NCI-H2107 (cell line): ENCODE measurements at regions not wholly inside any gene's neighbourhood (a gene's known extent, or its start where the extent isn't known, plus 50 kb on each side); places are given as distances from the start of the nearest gene placed in this dataset.
"Not testable (repeated sequence)": the region's sequence is repeated elsewhere in the genome, so short reads cannot be mapped to it uniquely, and the experiment has no call there.

ENCODE experiments used
- DNase-seq: peaks from one replicate; lab custom pipeline; 2025; lab: John Stamatoyannopoulos, UW

- no peak for DNase-seq
Observed at GRCh38 chr13:76349700-76350099, 536.5 kb downstream of the KCTD12 start.

DNA sequence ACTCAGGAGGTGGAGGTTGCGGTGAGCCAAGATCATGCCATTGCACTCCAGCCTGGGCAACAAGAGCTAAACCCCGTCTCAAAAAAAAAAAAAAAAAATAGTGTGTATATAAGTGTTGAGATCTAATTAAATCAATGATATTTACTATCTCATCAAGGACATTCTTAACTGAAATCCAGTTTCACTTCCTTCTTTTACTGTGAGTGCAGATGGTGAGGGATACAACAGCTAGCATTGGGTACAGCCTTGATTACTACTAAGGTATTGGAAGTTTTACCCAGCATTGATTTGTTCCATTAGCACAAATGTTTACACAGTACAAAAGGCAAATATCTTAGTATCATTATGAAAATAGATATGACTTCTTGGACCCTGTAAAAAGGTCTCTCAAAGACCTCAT is 546.6 kb downstream of the KCTD12 start:
- DNase-seq: no peak

GRCh38 chr13:76338003-76338402 is 548.2 kb downstream of the KCTD12 start:
- DNase-seq: no peak

- no peak for DNase-seq
Observed at GRCh38 chr13:76336889-76337844, 549.0 kb downstream of the KCTD12 start.

DNA sequence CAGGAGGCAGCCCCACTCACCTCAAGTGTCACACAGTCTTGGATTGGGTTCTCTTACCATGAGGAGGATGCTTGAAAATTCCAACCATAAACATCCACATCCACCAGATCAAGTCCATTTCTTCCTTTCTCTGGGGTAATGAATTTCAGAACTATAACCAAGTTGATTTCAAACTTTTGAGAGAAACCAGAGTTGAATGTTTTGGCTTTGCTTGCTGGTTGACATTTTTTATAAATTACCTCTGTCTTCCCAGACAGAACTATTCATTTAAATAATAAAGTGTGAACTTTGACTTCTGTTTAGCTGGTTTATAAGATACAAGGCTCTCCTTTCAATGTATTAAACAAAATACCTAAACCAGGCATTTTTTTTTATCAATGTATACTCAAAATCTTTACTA is 550.7 kb downstream of the KCTD12 start:
- DNase-seq: no peak

GRCh38 chr13:76331943-76332712 is 554.1 kb downstream of the KCTD12 start:
- no peak for DNase-seq

- no peak for DNase-seq
Observed at GRCh38 chr13:76330761-76331160, 555.4 kb downstream of the KCTD12 start.

DNA sequence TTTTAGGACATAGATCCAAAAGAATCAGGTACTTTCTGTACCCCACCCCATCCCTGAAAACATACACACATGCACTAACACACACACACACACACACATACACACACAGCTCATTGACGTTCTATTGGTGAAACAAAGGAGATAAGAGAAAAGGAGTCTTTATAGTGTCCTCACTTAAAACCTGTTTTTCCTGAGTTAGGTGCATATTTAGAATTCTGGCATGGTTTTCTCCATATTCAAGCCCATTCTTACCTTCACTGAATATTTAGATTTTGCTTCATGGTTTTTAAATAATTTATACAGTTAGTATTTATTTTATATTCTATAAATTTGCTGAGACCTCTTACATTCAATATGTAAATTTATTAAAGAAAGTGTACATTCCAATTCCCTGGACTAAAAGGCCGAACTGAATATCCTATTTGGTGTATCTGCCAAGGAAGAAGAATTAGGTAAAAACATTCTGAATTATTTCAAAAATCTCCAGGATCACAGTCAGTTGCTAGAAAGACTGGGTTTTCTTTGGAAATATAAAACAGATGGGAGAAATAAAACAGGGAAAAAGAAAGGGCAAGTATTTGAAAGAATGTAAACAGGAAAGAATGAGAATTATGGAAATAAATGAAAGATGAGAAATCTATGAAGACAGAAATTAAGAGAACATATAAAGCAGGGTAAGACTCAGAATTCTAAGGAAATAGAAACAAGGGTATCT is 556.2 kb downstream of the KCTD12 start:
- DNase-seq: no peak

GRCh38 chr13:76329004-76329403 is 557.2 kb downstream of the KCTD12 start:
- DNase-seq: no peak

DNA sequence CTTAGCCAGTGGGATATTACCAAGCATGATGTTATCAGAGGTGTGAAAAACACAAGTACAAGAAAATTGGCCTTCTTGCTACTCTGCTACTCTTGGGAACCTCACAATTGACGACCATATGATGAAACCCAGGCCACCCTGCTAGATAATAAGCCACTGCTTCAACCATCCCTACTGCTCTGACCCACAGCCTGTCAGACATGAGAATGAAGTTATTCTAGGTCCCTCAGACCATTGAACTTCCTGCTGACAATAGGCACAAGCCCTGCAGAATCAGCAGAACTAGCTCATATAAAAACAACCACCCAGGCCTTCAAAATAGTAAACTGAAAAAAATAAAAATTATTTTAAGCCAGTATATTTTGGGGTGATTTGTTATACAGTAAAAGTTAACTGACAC is 559.9 kb downstream of the KCTD12 start:
- no peak for DNase-seq

DNA sequence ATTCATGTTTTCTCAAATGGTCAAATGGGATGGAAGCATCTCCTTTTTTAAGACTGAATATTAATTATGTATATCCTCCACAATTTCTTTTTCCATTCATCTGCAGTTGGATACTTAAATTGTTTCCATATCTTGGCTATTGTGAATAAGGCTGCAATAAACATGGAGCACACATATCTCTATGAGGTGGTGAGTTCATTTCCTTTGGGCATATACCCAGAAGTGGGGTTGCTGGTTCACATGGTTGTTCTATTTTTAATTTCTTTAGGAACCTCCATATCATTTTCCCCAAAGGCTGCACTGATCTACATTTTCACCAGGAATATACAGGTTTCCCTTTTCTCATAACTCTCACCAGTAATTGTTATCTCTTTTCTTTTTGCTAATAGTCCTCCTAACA is 566.3 kb downstream of the KCTD12 start:
- no peak for DNase-seq

GRCh38 chr13:76316998-76317527 is 569.1 kb downstream of the KCTD12 start:
- no peak for DNase-seq

DNA sequence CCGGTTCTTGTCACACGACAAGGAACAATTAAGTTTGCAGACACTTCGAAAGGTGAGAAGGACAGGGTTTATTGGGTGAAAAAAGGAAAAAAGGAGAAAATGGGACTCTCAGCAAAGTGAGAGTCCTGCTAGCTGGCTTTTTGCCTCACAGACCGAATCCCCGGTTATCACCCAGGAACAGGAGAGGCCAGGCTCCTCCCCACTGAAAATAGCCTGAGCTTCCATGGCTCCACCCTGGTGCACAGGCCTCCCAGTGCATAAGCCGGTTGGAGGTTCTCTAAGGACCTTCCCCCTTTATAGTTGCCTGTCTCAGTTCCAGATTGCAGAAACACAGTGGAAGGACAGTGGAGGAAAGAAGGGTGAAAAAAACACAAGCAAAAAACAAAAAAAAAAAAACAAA is 571.7 kb downstream of the KCTD12 start:
- DNase-seq: no peak

GRCh38 chr13:76307142-76307541 is 579.1 kb downstream of the KCTD12 start:
- DNase-seq: no peak

DNA sequence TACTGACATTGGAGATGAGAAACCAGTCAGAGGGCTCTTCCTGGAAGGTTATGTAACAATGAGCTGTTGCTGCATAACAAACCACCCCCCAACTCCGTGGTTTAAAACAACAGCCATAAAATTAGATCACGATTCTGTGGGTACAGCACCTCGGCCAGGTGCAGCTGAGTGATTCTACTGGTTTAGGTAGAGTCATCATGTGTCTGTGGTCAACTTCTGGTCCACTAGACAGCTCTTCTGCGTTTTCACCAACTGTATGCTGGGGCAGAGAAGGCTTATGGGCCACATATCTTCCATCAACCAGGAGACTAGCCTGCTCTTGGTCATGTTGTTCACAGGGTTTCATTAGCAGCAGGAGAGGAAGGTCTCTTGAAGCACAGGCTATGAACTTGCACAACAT is 585.5 kb downstream of the KCTD12 start:
- DNase-seq: no peak

- DNase-seq: no peak
Observed at GRCh38 chr13:76297331-76297730, 588.9 kb downstream of the KCTD12 start.

- DNase-seq: no peak
Observed at GRCh38 chr13:76296751-76297150, 589.5 kb downstream of the KCTD12 start.

GRCh38 chr13:76295020-76295419 is 591.2 kb downstream of the KCTD12 start:
- not testable (repeated sequence) for DNase-seq

DNA sequence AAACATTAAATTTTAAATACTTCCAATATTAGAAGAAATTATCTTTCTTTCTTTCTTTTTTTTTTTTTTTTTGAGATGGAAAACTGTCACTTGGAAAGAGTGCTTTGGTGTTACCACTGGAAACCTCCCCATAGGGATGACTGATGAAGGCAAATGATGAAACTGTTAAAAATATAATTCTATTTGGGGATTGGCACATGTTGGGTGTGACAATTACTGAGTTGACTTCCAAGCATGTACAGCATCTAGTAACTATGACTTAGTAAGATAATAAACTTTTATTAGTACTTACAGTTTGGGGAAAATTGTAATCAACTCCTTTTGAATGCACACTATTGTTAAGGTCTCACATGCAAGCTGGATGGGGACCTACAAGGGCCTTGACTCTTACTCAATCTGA is 592.5 kb downstream of the KCTD12 start:
- DNase-seq: no peak

DNA sequence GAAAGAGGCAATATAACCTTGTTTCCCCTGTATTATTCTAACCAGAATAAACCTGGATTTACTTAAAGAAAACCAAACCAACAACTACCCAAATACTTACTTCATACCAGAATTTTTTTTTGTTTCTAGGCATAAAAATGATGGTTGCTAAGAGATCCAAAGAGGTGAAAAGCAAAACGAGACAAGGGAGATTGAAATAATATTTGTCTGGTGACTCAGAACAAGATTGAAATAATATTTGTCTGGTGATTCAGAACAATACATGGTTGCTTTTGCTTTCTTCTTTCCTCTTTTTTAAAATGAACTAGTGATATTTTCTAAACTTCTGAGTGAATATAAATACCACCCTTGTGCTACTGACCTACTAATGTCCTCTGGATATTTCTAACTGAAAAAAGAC is 592.9 kb downstream of the KCTD12 start:
- DNase-seq: no peak

DNA sequence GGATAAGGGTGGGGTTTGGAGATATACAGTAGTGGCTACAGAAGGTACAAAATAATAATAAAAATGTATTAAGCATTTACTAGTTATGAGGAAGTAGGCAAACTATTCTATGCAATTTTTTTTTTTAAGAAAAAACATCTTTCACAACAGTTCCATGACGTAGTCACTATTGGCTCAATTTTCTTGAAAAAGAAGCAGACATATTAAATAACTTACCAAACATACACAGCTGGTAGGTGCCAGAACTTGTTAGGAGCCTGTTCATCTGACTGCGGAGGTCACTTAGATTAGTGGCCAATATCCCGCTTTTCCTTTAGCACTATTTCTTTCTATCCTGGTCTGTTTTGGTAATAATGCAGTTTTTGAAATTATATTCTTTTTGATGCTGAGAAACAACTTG is 593.5 kb downstream of the KCTD12 start:
- DNase-seq: no peak

DNA sequence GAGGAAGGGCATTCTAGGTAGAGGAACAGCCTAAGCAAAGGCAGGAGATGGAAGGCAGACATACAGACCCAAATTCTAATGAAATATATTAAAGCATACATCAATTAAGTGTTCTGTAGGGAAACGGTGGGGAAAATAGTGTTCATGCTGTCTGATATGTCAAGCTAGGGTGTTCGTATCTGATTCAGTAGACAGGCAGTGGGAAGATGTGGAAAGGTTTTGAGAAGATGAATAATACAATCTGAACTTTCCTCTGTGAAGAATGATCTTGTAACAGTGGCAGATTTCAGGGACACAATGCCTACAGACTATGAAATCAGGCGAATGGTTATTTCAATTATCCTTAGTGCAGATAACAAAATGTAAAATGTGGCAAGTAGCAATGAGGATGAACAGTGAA is 594.2 kb downstream of the KCTD12 start:
- DNase-seq: no peak
